ENCODE measurements at regions not wholly inside any gene's neighbourhood (a gene's known extent, or its start where the extent isn't known, plus 50 kb on each side); places are given as distances from the start of the nearest gene placed in this dataset.
A peak's percentile ranks its signal among the peaks of the same experiment; 100 is the strongest.

DNA sequence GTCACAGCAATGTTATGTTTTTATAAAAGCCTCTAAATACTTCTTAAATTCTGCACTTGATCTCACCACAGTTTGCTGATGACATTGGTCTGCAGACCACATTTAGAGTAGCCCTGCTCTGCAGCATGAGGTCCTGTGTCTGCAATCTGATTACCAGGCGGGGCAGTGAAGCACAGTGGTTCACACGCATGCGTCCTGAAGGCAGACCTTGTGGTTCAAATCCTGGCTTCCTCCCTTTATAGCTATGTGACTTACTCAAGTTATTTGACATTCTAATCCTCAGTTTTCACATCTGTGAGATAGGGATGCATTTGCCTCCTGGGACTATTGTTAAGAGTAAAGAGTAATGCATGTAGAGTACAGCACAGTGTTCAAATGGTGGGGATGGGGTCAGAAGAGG is 50.3 kb downstream of the BMAL2 start:
- H3K4me1 Mint-ChIP-seq, result no peaks in the 10 kb centered on the region
- H3K9me3 Mint-ChIP-seq, result no peaks in the 10 kb centered on the region
- H3K4me3 Mint-ChIP-seq, result no peak overlapping the region
- H3K27ac Mint-ChIP-seq, result no peak overlapping the region
- no peak for DNase-seq
- H3K27me3 Mint-ChIP-seq, result no peaks in the 10 kb centered on the region
- no peaks in the 10 kb centered on the region for H3K36me3 Mint-ChIP-seq

DNA sequence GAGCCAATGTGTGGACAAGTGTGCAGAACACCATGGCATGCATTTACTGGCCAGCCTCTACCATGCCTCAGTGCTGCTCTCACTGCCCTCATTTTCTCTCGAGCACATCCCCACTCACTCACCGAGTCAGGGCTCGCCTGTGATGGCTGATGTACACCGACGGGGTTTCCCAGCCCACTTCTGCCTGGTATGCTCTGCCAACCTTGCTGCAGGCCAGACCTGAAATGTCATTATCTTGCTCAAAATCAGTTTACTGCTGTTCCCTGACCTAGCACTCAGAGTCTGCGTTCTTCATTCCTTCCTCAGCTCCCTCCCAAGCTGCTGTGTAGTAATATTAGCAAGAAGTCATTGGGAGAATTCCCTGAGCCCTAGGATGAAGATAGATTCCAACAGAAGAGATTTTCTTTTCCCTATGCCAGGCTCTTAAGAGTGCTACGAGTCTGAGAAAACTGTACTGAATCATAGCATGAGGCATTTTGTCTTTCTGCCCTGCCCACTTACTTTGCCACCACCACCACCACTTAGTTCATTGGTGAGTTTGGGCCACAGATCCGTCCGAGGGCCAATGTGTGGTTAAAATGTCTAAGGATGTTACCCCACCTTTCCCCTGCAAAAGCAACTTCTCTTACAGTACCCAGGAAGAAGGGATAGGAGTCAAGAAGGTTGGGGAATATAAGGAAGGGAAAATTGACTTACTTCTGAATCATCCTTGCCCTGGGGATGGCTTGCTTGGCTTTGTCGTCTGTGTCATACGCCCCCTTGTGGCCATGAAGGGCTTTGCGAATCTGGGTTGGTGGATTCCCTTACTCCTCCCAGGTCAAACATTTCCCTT is 51.0 kb downstream of the BMAL2 start:
- no peak overlapping the region for H3K4me3 Mint-ChIP-seq
- no peaks in the 10 kb centered on the region for H3K36me3 Mint-ChIP-seq
- DNase-seq, result peak; percentile 57
- no peaks in the 10 kb centered on the region for H3K4me1 Mint-ChIP-seq
- no peaks in the 10 kb centered on the region for H3K9me3 Mint-ChIP-seq
- H3K27me3 Mint-ChIP-seq, result no peaks in the 10 kb centered on the region
- no peak overlapping the region for H3K27ac Mint-ChIP-seq

DNA sequence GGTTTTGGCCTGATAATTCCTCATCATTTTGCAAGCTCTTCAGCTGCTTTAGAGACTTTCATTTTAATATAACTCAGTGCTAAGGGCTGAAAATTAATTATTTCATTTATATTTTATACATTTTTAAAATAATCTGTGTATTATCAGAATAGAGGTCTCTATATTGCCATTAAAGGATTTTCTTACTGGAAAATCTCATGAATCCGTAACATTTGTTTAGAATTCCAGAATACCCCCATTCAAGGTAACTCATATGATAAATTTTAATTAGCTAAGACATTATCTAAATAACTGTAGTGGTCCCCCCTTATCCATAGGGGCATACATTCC is 51.6 kb downstream of the BMAL2 start:
- H3K36me3 Mint-ChIP-seq, result no peaks in the 10 kb centered on the region
- H3K27me3 Mint-ChIP-seq, result no peaks in the 10 kb centered on the region
- no peak overlapping the region for H3K4me3 Mint-ChIP-seq
- no peaks in the 10 kb centered on the region for H3K9me3 Mint-ChIP-seq
- no peaks in the 10 kb centered on the region for H3K4me1 Mint-ChIP-seq
- no peak overlapping the region for H3K27ac Mint-ChIP-seq
- no peak for DNase-seq

- H3K27ac Mint-ChIP-seq, result no peak overlapping the region
- H3K27me3 Mint-ChIP-seq, result no peaks in the 10 kb centered on the region
- no peaks in the 10 kb centered on the region for H3K9me3 Mint-ChIP-seq
- no peaks in the 10 kb centered on the region for H3K36me3 Mint-ChIP-seq
- H3K4me3 Mint-ChIP-seq, result no peak overlapping the region
- no peaks in the 10 kb centered on the region for H3K4me1 Mint-ChIP-seq
- DNase-seq, result no peak
These were observed 53.3 kb downstream of the BMAL2 start for GRCh38 chr12:27385766-27386564.

DNA sequence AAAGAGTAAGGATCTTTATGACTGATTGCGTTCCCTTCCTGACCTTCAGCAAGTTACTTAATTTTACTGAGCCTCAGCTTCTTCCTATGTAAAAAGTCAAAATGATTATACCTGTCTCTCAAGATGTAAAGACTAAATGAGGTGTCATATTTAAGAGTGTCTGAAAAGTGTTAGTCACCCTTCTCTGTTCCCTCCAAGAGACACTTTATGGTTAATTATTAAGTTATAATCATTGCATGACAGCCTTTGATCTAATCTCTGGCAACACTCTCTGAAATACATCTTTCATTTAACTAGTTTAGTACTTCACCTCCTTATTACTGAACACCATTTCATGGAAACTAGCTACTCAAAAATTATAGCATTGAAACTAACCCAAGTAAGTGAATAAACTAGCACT is 54.8 kb downstream of the BMAL2 start:
- H3K36me3 Mint-ChIP-seq, result peaks cover 4% of the 10 kb centered on the region
- H3K4me1 Mint-ChIP-seq, result no peaks in the 10 kb centered on the region
- no peak overlapping the region for H3K27ac Mint-ChIP-seq
- H3K9me3 Mint-ChIP-seq, result no peaks in the 10 kb centered on the region
- no peak for DNase-seq
- no peak overlapping the region for H3K4me3 Mint-ChIP-seq
- H3K27me3 Mint-ChIP-seq, result peaks cover 4% of the 10 kb centered on the region

GRCh38 chr12:27388650-27389049 is 56.0 kb downstream of the BMAL2 start:
- Mint-ChIP-seq H3K27me3 (peaks cover 8% of the 10 kb centered on the region), H3K36me3 (peaks cover 4% of the 10 kb centered on the region), H3K27ac (no peak overlapping the region), H3K4me3 (no peak overlapping the region), H3K9me3 (no peaks in the 10 kb centered on the region), H3K4me1 (no peaks in the 10 kb centered on the region)
- DNase-seq, result no peak

DNA sequence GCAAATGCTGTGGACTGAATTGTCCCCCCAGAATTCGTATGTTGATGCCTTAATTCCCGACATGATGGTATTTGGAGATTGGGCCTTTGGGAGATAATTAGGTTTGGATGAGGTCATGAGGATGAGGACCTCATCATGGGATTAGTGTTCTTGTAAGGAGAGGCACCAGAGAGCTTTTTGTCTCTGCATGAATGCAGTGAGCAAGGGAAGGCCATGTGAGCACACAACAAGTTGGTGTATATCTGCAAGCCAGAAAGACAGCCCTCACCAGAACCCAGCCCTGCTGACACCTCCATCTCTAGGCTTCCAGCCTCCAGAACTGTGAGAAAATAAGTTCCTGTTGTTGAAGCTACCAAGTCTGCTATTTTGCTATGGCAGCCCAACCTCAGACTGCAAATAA is 51.9 kb upstream of the SMCO2 start:
- peaks cover 8% of the 10 kb centered on the region for H3K27me3 Mint-ChIP-seq
- no peaks in the 10 kb centered on the region for H3K9me3 Mint-ChIP-seq
- peaks cover 4% of the 10 kb centered on the region for H3K36me3 Mint-ChIP-seq

DNA sequence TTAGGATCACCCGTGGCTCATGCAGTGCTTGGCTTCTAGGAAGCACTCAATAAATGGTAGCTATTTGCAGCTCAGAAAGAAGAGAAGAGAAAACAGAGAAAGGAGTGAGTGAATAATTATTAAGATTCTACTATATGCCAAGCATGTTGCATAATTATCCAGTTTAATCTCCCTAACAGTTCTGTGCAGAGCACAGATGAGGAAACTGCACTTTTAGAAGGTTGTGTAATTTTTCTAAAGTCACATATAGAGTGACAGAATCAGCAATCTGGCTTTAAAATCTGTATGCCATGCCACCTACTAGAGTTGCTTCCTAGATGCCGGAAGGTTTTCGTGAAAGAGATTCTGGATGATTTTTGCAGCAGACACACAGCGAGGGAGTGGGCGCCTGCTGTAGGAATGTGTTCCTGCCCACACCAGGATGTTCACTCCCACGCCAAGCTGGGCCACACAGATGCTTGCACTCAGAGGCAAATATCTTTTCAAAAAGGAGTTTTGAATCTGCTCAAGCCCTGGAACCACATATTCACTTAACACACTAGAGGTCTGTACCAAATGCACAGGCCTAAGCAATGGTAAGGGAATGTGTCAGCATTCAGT is 50.2 kb upstream of the SMCO2 start:
- Mint-ChIP-seq H3K4me1 (no peaks in the 10 kb centered on the region), H3K9me3 (no peaks in the 10 kb centered on the region), H3K36me3 (peaks cover 3% of the 10 kb centered on the region), H3K4me3 (no peak overlapping the region), H3K27ac (no peak overlapping the region), H3K27me3 (peaks cover 8% of the 10 kb centered on the region)
- DNase-seq, result no peak

More for the DNA sequence above, 51.9 kb upstream of the SMCO2 start:
- Mint-ChIP-seq H3K4me3 (no peak overlapping the region), H3K27ac (no peak overlapping the region), H3K4me1 (no peaks in the 10 kb centered on the region)
- no peak for DNase-seq

All from activated naive CD8-positive, alpha-beta T cell treated with anti-CD3 and anti-CD28 coated beads for 36 hours (primary cell).